Keratinocyte (primary cell): ENCODE measurements at regions not wholly inside any gene's neighbourhood (a gene's known extent, or its start where the extent isn't known, plus 50 kb on each side); places are given as distances from the start of the nearest gene placed in this dataset.

Experiments used
- DNase-seq: peaks from one replicate; pipeline ENCODE4 v3.0.0-alpha.2; 2011; ENCODE audit warnings: low read depth, missing footprints, low spot score
- FAIRE-seq: peaks from 2 replicates; lab custom pipeline; 2011; peaks lifted over from hg19 to GRCh38; lab: Jason Lieb, UNC
- H2AFZ ChIP-seq: 2 replicates; pipeline ENCODE4 v1.6.0; 2012; ENCODE audit warnings: low read length, control low read depth, inconsistent platforms; ENCODE audit not compliant: control insufficient read depth
- H3K27ac ChIP-seq: 2 replicates; pipeline ENCODE4 v1.5.1; 2011; ENCODE audit warnings: low read length; ENCODE audit not compliant: control insufficient read depth, insufficient read depth
- H3K27me3 ChIP-seq: 3 replicates; pipeline ENCODE4 v1.6.0; 2011; ENCODE audit warnings: low read length; ENCODE audit not compliant: control insufficient read depth, insufficient read depth; ENCODE audit errors: extremely low read depth
- H3K36me3 ChIP-seq, 2 experiments: 2 replicates in 1 of 2; 3 replicates in 1 of 2; pipeline ENCODE4 v1.5.1; 2011; ENCODE audit warnings: low read length in 2 of 2, mild to moderate bottlenecking in 1 of 2; ENCODE audit not compliant: control insufficient read depth in 2 of 2, insufficient read depth in 2 of 2; ENCODE audit errors: extremely low read depth in 1 of 2
- H3K4me1 ChIP-seq: 3 replicates; pipeline ENCODE4 v1.5.1; 2011; ENCODE audit warnings: low read length; ENCODE audit not compliant: control insufficient read depth, insufficient read depth; ENCODE audit errors: extremely low read depth
- H3K4me2 ChIP-seq: 3 replicates; pipeline ENCODE4 v1.6.0; 2011; ENCODE audit warnings: low read depth, low read length; ENCODE audit not compliant: control insufficient read depth, insufficient read depth; ENCODE audit errors: extremely low read depth
- H3K4me3 ChIP-seq, 3 experiments: fragments of 200-600 bp in 1 of 3; sonication (generic) in 1 of 3; 2 replicates in 2 of 3; 3 replicates in 1 of 3; pipeline ENCODE4 v1.5.1; 2011 to 2016; ENCODE audit warnings: low read length in 3 of 3, mild to moderate bottlenecking in 3 of 3, control low read depth in 2 of 3, inconsistent platforms in 1 of 3, low read depth in 1 of 3, mixed read lengths in 1 of 3, mixed run types in 1 of 3, moderate library complexity in 1 of 3; ENCODE audit not compliant: control insufficient read depth in 2 of 3, insufficient read depth in 2 of 3; ENCODE audit errors: extremely low read depth in 1 of 3
- H3K79me2 ChIP-seq: 2 replicates; pipeline ENCODE4 v1.6.0; 2012; ENCODE audit warnings: low read length; ENCODE audit not compliant: control insufficient read depth, insufficient read depth
- H3K9ac ChIP-seq: 3 replicates; pipeline ENCODE4 v1.6.0; 2011; ENCODE audit warnings: low read length; ENCODE audit not compliant: control insufficient read depth, insufficient read depth; ENCODE audit errors: extremely low read depth
- H3K9me1 ChIP-seq: 3 replicates; pipeline ENCODE4 v1.6.0; 2011; ENCODE audit warnings: low read length; ENCODE audit not compliant: control insufficient read depth, insufficient read depth; ENCODE audit errors: extremely low read depth
- H3K9me3 ChIP-seq: 2 replicates; pipeline ENCODE4 v1.5.1; 2012; ENCODE audit warnings: low read depth, low read length; ENCODE audit not compliant: control insufficient read depth
- H4K20me1 ChIP-seq: 3 replicates; pipeline ENCODE4 v1.6.0; 2011; ENCODE audit warnings: low read length; ENCODE audit not compliant: control insufficient read depth, insufficient read depth; ENCODE audit errors: extremely low read depth
- CTCF ChIP-seq, 3 experiments: IDR thresholded peaks in 1 of 3; conservative IDR thresholded peaks in 1 of 3; optimal IDR thresholded peaks in 1 of 3; 2 replicates in 2 of 3; 3 replicates in 1 of 3; pipeline versions ENCODE3 to v1.5.1; 2011; ENCODE audit warnings: low read length in 3 of 3, mild to moderate bottlenecking in 3 of 3, moderate library complexity in 2 of 3, control low read depth in 1 of 3, inconsistent platforms in 1 of 3; ENCODE audit not compliant: insufficient read depth in 2 of 3; ENCODE audit errors: extremely low read depth in 1 of 3
- EZH2 ChIP-seq: IDR thresholded peaks from one replicate; pipeline ENCODE4 v1.6.1; 2012; ENCODE audit warnings: inconsistent platforms, mild to moderate bottlenecking, low read length, moderate library complexity
- dilution Hi-C: fragments of 300-500 bp; cut with MboI; formaldehyde crosslinking; loops from one replicate; pipeline ENCODE4 v1.7.0; 2020; ENCODE audit warnings: low sequenced_read_pairs; ENCODE audit not compliant: extremely low pct_ligation_motif_present

- no peaks in the 10 kb centered on the region for H3K79me2 ChIP-seq
- H3K36me3 ChIP-seq: no peaks in the 10 kb centered on the region
- H2AFZ ChIP-seq: no peak overlapping the region
- H3K9me1 ChIP-seq: no peaks in the 10 kb centered on the region
- no peak overlapping the region for H3K27ac ChIP-seq
- no peaks in the 10 kb centered on the region for H3K9me3 ChIP-seq
- dilution Hi-C loops: no loop called here
- TF ChIP-seq EZH2 (no peak), CTCF (optimal IDR thresholded peaks at IDR 0.05 in 1 of 3, IDR thresholded peaks at IDR 0.05 in 1 of 3, conservative IDR thresholded peaks at IDR 0.05 in 1 of 3; ENCODE audit: extremely low read depth in 1 of 3, insufficient read depth in 2 of 3, low read length in 3 of 3) (no peak)
- no peak for FAIRE-seq
- no peak for DNase-seq
- no peak overlapping the region for H3K4me2 ChIP-seq
- H3K9ac ChIP-seq: no peak overlapping the region
- H3K4me1 ChIP-seq: no peaks in the 10 kb centered on the region
- H3K4me3 ChIP-seq: no peak overlapping the region
- no peaks in the 10 kb centered on the region for H4K20me1 ChIP-seq
- H3K27me3 ChIP-seq: peaks cover 7% of the 10 kb centered on the region
Observed at GRCh38 chr14:94686511-94687160, 74.4 kb downstream of the SERPINA3 start.

- dilution Hi-C loops: no loop called here
Observed at GRCh38 chr14:94685681-94686485, 73.7 kb downstream of the SERPINA3 start.

More at GRCh38 chr14:94685681-94686485, 73.7 kb downstream of the SERPINA3 start:
- no peak overlapping the region for H3K9ac ChIP-seq
- H3K27ac ChIP-seq: no peak overlapping the region
- DNase-seq (no peak), FAIRE-seq (no peak)
- no peaks in the 10 kb centered on the region for H3K4me1 ChIP-seq
- no peaks in the 10 kb centered on the region for H3K36me3 ChIP-seq
- H3K9me1 ChIP-seq: no peaks in the 10 kb centered on the region
- no peak overlapping the region for H3K4me2 ChIP-seq
- peaks cover 7% of the 10 kb centered on the region for H3K27me3 ChIP-seq
- no peak overlapping the region for H3K4me3 ChIP-seq
- TF ChIP-seq EZH2: no peak
- no peak for TF ChIP-seq CTCF (optimal IDR thresholded peaks at IDR 0.05 in 1 of 3, IDR thresholded peaks at IDR 0.05 in 1 of 3, conservative IDR thresholded peaks at IDR 0.05 in 1 of 3; ENCODE audit: extremely low read depth in 1 of 3, insufficient read depth in 2 of 3, low read length in 3 of 3)
- no peaks in the 10 kb centered on the region for H4K20me1 ChIP-seq
- H3K79me2 ChIP-seq: no peaks in the 10 kb centered on the region
- H3K9me3 ChIP-seq: no peaks in the 10 kb centered on the region
- no peak overlapping the region for H2AFZ ChIP-seq
